Effector memory CD4-positive, alpha-beta T cell (primary cell): ENCODE measurements at regions not wholly inside any gene's neighbourhood (a gene's known extent, or its start where the extent isn't known, plus 50 kb on each side); places are given as distances from the start of the nearest gene placed in this dataset.
"Not testable (repeated sequence)": the region's sequence is repeated elsewhere in the genome, so short reads cannot be mapped to it uniquely, and the experiment has no call there.

ENCODE experiments used
- DNase-seq, 3 donors: peaks; one replicate each; pipeline ENCODE4 v3.0.0-alpha.2; 2020
- H3K27ac ChIP-seq: 2 replicates; pipeline ENCODE4 v1.7.0; 2013; ENCODE audit warnings: mild to moderate bottlenecking, low read length, moderate library complexity; ENCODE audit not compliant: insufficient read depth, poor library complexity, severe bottlenecking
- H3K27me3 ChIP-seq: replicated peaks from 2 replicates; pipeline ENCODE4 v1.7.0; 2013; ENCODE audit warnings: mild to moderate bottlenecking, low read length; ENCODE audit not compliant: insufficient read depth, control insufficient read depth, poor library complexity, severe bottlenecking
- H3K36me3 ChIP-seq: 2 replicates; pipeline ENCODE4 v1.7.0; 2013; ENCODE audit warnings: mild to moderate bottlenecking, low read length, moderate library complexity; ENCODE audit not compliant: control insufficient read depth, insufficient read depth
- H3K4me1 ChIP-seq: 2 replicates; pipeline ENCODE4 v1.7.0; 2013; ENCODE audit warnings: low read length, mild to moderate bottlenecking; ENCODE audit not compliant: control insufficient read depth, insufficient read depth, poor library complexity, severe bottlenecking
- H3K4me3 ChIP-seq: 2 replicates; pipeline ENCODE4 v1.7.0; 2013; ENCODE audit warnings: low read length, low read depth, mild to moderate bottlenecking; ENCODE audit not compliant: insufficient read depth, poor library complexity, severe bottlenecking
- H3K9me3 ChIP-seq: 2 replicates; pipeline ENCODE4 v1.7.0; 2013; ENCODE audit warnings: mild to moderate bottlenecking, low read length, moderate library complexity; ENCODE audit not compliant: control insufficient read depth

GRCh38 chr12:131239384-131240094, 285.8 kb downstream of the ADGRD1 start:
- no peak for DNase-seq
- no peaks in the 10 kb centered on the region for H3K9me3 ChIP-seq
- no peaks in the 10 kb centered on the region for H3K4me1 ChIP-seq
- H3K36me3 ChIP-seq = no peaks in the 10 kb centered on the region
- no peak overlapping the region for H3K27ac ChIP-seq
- H3K4me3 ChIP-seq = no peak overlapping the region
- H3K27me3 ChIP-seq = no peaks in the 10 kb centered on the region

DNA sequence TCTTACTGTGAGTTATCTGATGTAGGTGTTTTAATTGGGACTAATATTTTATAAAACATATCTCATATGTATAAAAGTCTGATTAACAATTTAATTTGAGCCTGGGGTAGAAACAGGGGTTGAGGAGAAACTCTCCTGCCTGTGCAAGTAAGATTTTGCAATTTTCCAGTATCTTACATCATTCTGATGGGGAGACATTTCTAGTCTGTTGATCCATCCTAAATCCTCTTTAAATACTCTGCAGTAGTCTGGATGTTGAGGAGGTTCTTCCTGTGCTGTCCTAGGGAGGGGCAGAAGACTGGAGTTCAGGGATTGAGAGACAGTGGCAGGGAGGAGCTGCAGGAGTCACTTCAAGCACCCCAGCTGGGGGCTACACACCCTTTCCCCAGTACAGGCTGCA, 287.8 kb downstream of the ADGRD1 start:
- no peak for DNase-seq
- no peak overlapping the region for H3K27ac ChIP-seq
- H3K36me3 ChIP-seq = no peaks in the 10 kb centered on the region
- H3K9me3 ChIP-seq = no peaks in the 10 kb centered on the region
- H3K4me3 ChIP-seq = no peak overlapping the region
- H3K27me3 ChIP-seq = no peaks in the 10 kb centered on the region
- H3K4me1 ChIP-seq = no peaks in the 10 kb centered on the region

DNA sequence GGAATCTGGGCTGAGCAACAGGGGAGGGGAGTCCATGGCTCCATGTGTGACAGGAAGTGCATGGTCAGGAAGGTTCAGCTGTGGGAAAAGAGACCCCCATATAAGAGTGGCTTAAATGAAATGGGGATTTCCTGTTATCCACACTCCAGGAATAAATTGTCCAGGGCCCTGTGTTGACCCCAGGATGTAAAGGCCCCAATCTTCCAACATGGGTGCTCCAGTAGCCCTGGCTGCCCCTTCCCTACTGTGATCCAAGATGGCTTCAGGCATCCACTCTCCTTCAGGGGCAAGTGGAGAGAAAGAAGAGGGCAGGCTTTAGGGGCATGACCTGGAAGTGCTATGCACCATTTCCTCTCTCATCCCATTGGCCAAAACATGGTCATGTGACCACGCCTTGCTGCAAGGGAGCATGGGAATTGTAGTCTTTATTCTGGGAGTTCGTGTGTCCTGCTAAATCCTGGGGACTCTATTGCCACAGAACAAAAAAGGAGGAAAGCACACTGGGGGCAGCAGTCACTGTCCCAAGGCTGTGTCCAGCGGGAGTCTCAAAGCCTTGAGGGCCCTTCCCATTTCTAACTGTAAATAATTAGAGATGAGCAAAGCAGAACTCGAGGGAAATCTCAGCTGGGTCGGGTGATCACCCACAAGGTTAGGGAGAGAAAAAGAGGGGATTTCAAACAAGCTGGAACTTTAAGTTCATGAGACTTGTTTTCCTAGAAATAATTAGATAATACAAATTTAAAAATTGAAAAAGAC, 289.2 kb downstream of the ADGRD1 start:
- Histone ChIP-seq H3K4me1 (no peaks in the 10 kb centered on the region), H3K36me3 (no peaks in the 10 kb centered on the region), H3K9me3 (no peaks in the 10 kb centered on the region), H3K4me3 (no peak overlapping the region), H3K27ac (no peak overlapping the region), H3K27me3 (no peaks in the 10 kb centered on the region)
- no peak for DNase-seq

DNA sequence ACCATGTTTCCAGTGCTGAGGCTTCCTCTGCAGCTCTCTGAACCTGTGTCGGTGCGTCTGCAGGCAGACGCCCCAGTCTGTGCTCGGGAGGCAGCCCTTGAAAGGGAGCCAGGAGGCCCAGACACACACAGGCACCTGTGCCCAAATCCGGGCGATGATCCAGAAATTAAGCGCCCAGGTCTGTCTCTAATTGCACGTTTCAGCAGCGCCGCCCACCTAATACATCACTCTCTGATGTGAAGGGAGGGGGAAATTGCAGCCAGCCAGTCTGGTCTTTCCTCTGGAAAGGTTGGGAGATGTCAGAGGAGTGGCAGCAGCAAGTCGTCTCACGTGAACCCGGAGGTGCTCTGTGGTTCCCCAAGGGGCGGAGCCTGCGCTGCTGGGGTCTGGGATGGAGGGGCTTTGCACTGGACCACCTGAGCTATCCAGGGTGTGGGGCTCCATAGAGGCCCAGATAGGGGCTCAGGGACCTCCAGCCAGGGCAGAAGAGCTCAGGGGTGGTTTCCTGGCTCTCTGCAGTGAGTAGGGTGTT, 290.5 kb downstream of the ADGRD1 start:
- H3K4me1 ChIP-seq, H3K4me3 ChIP-seq, H3K9me3 ChIP-seq, H3K36me3 ChIP-seq, H3K27me3 ChIP-seq, H3K27ac ChIP-seq, DNase-seq: not testable (repeated sequence)

DNA sequence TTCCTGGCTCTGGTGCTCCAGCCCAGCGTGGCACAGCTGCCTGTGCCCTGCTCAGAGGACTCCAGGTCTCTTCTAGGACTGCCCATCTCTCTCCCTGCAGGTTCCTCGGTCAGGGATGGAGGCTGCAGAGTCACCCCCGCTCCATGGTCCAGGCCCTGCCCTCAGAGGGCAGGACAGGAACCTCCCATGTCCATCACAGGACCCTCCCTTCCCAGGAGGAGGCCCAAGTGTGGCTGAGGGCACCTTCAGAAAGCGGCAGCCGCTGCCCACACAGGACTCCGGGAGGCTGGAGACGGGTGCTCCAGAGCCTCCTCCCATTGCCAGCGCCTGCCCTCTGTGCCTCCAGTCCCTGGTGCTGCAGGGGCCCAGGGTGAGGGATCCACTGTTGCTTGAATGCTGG, 291.5 kb downstream of the ADGRD1 start:
- not testable (repeated sequence) for H3K27ac ChIP-seq, H3K27me3 ChIP-seq, H3K36me3 ChIP-seq, DNase-seq, H3K4me3 ChIP-seq, H3K9me3 ChIP-seq, H3K4me1 ChIP-seq

GRCh38 chr12:131245564-131246355, 292.1 kb downstream of the ADGRD1 start:
- Histone ChIP-seq H3K27me3 (no peaks in the 10 kb centered on the region), H3K36me3 (no peaks in the 10 kb centered on the region), H3K4me1 (no peaks in the 10 kb centered on the region), H3K9me3 (no peaks in the 10 kb centered on the region), H3K27ac (no peak overlapping the region), H3K4me3 (no peak overlapping the region)
- no peak for DNase-seq

DNA sequence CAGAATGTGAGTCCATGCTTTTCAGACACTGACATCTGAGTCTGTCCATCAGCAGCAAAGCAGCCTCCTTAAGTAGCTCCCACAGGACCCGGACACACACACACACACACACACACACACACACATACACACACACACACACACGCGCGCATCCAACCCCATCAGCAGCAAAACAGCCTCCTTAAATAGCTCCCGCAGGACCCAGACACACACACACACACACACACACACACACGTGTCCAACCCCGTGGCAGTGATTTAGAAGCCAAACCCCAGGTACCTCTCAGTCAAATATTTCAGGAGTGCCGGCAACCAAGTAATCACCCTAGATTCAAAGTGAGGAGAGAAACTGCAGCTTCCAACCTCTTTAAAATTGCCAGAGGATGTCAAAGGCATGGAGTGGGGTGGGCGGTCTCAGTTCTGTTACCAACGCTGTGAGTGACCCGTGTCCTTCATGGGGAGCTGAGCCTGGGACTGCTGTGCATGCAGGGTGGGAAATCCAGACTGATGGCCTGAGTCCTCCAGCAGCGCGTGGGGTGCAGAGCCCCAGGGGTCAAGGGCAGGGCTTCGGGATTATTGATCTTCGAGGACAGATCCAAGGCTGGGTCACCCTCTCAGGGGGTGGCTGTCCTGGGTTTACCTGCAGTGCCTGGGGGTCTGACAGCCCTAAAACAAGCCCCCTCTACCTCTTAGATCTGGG, 293.5 kb downstream of the ADGRD1 start:
- not testable (repeated sequence) for H3K27me3 ChIP-seq, H3K4me3 ChIP-seq, DNase-seq, H3K36me3 ChIP-seq, H3K4me1 ChIP-seq, H3K27ac ChIP-seq, H3K9me3 ChIP-seq

- not testable (repeated sequence) for DNase-seq, H3K9me3 ChIP-seq, H3K27me3 ChIP-seq, H3K4me3 ChIP-seq, H3K36me3 ChIP-seq, H3K4me1 ChIP-seq, H3K27ac ChIP-seq
These were observed 294.2 kb downstream of the ADGRD1 start for GRCh38 chr12:131247875-131248274.

DNA sequence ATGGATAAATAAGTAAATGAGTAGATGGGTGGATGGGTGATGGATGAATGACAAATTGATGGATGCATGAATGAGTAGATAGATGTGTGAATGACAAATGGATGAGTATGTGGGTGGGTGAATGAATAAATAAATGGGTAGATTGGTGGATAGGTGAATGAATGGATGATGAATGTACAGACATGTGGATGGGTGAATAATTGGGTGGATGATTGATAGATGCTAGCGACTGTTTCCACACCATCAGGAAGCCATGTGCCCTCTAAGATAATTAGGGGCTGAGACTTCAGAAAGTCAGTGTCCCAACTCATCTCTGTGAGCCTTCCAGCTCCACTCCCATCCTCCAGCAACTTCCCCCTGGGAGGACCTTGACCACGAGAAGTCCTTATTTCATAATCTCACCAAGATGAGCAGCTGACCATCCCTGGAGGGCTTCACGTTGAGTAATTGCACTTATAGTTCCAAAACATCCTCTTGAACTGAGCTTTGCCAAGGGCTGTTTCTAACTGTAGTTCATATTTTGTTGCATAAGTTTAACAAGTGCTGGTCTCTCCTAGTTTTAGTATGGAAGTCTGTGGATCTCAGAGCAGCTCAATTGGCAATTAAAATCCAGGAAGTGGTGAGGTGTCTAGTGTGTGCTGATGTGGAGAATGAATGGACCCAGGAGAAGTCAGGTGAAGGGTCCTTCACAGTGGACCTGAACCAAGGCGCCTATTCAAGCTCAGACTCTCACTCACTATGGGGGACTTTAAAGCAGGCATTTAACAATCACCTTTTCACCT, 295.7 kb downstream of the ADGRD1 start:
- Histone ChIP-seq H3K27ac (no peak overlapping the region), H3K36me3 (no peaks in the 10 kb centered on the region), H3K4me3 (no peak overlapping the region), H3K27me3 (no peaks in the 10 kb centered on the region), H3K9me3 (no peaks in the 10 kb centered on the region), H3K4me1 (no peaks in the 10 kb centered on the region)
- DNase-seq = no peak
